ENCODE measurements at regions not wholly inside any gene's neighbourhood (a gene's known extent, or its start where the extent isn't known, plus 50 kb on each side); places are given as distances from the start of the nearest gene placed in this dataset.

DNA sequence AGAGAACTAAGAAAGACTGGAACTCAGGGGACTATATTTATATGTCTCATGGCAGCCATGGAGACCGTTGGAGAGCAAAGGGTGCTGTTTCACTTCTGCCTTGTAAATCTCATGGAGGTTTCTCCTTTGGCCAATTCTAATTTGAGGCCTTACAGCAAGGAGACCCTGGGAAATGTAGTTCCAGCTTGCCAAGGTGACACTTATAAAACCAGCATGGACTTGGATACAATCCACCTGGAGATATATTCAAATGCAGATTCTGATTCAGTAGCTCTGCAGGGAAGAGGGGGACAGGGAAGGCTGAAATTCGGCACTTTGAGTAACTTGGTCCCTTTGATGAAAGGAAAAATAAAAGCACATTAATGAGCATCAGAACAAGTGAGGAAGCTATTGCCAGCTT lies 90.0 kb downstream of the OXGR1 start:
- TF ChIP-seq, protein P1, sequence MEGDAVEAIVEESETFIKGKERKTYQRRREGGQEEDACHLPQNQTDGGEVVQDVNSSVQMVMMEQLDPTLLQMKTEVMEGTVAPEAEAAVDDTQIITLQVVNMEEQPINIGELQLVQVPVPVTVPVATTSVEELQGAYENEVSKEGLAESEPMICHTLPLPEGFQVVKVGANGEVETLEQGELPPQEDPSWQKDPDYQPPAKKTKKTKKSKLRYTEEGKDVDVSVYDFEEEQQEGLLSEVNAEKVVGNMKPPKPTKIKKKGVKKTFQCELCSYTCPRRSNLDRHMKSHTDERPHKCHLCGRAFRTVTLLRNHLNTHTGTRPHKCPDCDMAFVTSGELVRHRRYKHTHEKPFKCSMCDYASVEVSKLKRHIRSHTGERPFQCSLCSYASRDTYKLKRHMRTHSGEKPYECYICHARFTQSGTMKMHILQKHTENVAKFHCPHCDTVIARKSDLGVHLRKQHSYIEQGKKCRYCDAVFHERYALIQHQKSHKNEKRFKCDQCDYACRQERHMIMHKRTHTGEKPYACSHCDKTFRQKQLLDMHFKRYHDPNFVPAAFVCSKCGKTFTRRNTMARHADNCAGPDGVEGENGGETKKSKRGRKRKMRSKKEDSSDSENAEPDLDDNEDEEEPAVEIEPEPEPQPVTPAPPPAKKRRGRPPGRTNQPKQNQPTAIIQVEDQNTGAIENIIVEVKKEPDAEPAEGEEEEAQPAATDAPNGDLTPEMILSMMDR (conservative IDR thresholded peaks at IDR 0.05; ENCODE audit: low read depth, low read length): no peak
- TF ChIP-seq EZH2phosphoT487 (IDR thresholded peaks at IDR 0.05; ENCODE audit: borderline replicate concordance, low read length): no peak

Data from PC-3 (cell line).